Activated naive CD4-positive, alpha-beta T cell treated with anti-CD3 and anti-CD28 coated beads, Interleukin-2, amount 50 U/mL, for 24 hours (primary cell): ENCODE measurements at regions not wholly inside any gene's neighbourhood (a gene's known extent, or its start where the extent isn't known, plus 50 kb on each side); places are given as distances from the start of the nearest gene placed in this dataset.

Source experiments
- H3K27ac Mint-ChIP-seq: one replicate; pipeline ENCODE4 v1.8.0; 2021; ENCODE audit warnings: mild to moderate bottlenecking, mixed read lengths
- H3K27me3 Mint-ChIP-seq: one replicate; pipeline ENCODE4 v1.8.0; 2021; ENCODE audit warnings: mixed read lengths
- H3K36me3 Mint-ChIP-seq: one replicate; pipeline ENCODE4 v1.8.0; 2021; ENCODE audit warnings: mixed read lengths
- H3K4me1 Mint-ChIP-seq: one replicate; pipeline ENCODE4 v1.8.0; 2021; ENCODE audit warnings: mixed read lengths
- H3K4me3 Mint-ChIP-seq: one replicate; pipeline ENCODE4 v1.8.0; 2021; ENCODE audit warnings: mild to moderate bottlenecking, mixed read lengths
- H3K9me3 Mint-ChIP-seq: one replicate; pipeline ENCODE4 v1.8.0; 2021; ENCODE audit warnings: mixed read lengths

- Mint-ChIP-seq H3K36me3 (peaks cover 3% of the 10 kb centered on the region), H3K9me3 (peaks cover 23% of the 10 kb centered on the region), H3K4me3 (no peak overlapping the region), H3K27ac (no peak overlapping the region), H3K4me1 (no peaks in the 10 kb centered on the region), H3K27me3 (no peaks in the 10 kb centered on the region)
Observed at GRCh38 chr19:27754700-27755099, 1458.3 kb downstream of the UQCRFS1 start.

GRCh38 chr19:27753622-27754021, 1459.3 kb downstream of the UQCRFS1 start:
- H3K36me3 Mint-ChIP-seq = peaks cover 3% of the 10 kb centered on the region
- no peaks in the 10 kb centered on the region for H3K4me1 Mint-ChIP-seq
- peaks cover 18% of the 10 kb centered on the region for H3K9me3 Mint-ChIP-seq
- H3K4me3 Mint-ChIP-seq = no peak overlapping the region
- no peak overlapping the region for H3K27ac Mint-ChIP-seq
- H3K27me3 Mint-ChIP-seq = no peaks in the 10 kb centered on the region

GRCh38 chr19:27752530-27753184, 1460.3 kb downstream of the UQCRFS1 start:
- Mint-ChIP-seq H3K27me3 (no peaks in the 10 kb centered on the region), H3K4me1 (no peaks in the 10 kb centered on the region), H3K9me3 (peaks cover 18% of the 10 kb centered on the region), H3K4me3 (no peak overlapping the region), H3K27ac (no peak overlapping the region), H3K36me3 (peaks cover 3% of the 10 kb centered on the region)

- H3K27me3 Mint-ChIP-seq = no peaks in the 10 kb centered on the region
- H3K4me1 Mint-ChIP-seq = peaks cover 6% of the 10 kb centered on the region
- H3K9me3 Mint-ChIP-seq = peaks cover 18% of the 10 kb centered on the region
- no peak overlapping the region for H3K4me3 Mint-ChIP-seq
- no peak overlapping the region for H3K27ac Mint-ChIP-seq
- peaks cover 3% of the 10 kb centered on the region for H3K36me3 Mint-ChIP-seq
Observed at GRCh38 chr19:27751044-27751391, 1461.9 kb downstream of the UQCRFS1 start.

GRCh38 chr19:27750391-27751043, 1462.4 kb downstream of the UQCRFS1 start:
- Mint-ChIP-seq H3K4me1 (peaks cover 6% of the 10 kb centered on the region), H3K27ac (no peak overlapping the region), H3K9me3 (peaks cover 18% of the 10 kb centered on the region)

GRCh38 chr19:27748551-27749152, 1464.3 kb downstream of the UQCRFS1 start:
- H3K4me3 Mint-ChIP-seq = no peak overlapping the region
- H3K9me3 Mint-ChIP-seq = peaks cover 6% of the 10 kb centered on the region
- peaks cover 6% of the 10 kb centered on the region for H3K4me1 Mint-ChIP-seq
- peaks cover 7% of the 10 kb centered on the region for H3K36me3 Mint-ChIP-seq
- no peaks in the 10 kb centered on the region for H3K27me3 Mint-ChIP-seq
- H3K27ac Mint-ChIP-seq = no peak overlapping the region

More at GRCh38 chr19:27750391-27751043, 1462.4 kb downstream of the UQCRFS1 start:
- H3K4me3 Mint-ChIP-seq = no peak overlapping the region
- peaks cover 3% of the 10 kb centered on the region for H3K36me3 Mint-ChIP-seq
- no peaks in the 10 kb centered on the region for H3K27me3 Mint-ChIP-seq

GRCh38 chr19:27746691-27747380, 1466.1 kb downstream of the UQCRFS1 start:
- Mint-ChIP-seq H3K4me1 (peaks cover 6% of the 10 kb centered on the region), H3K4me3 (no peak overlapping the region), H3K27me3 (no peaks in the 10 kb centered on the region), H3K9me3 (peaks cover 14% of the 10 kb centered on the region), H3K36me3 (peaks cover 22% of the 10 kb centered on the region), H3K27ac (no peak overlapping the region)

- peaks cover 26% of the 10 kb centered on the region for H3K36me3 Mint-ChIP-seq
- peaks cover 6% of the 10 kb centered on the region for H3K4me1 Mint-ChIP-seq
- H3K9me3 Mint-ChIP-seq = peaks cover 14% of the 10 kb centered on the region
- H3K27ac Mint-ChIP-seq = no peak overlapping the region
- no peaks in the 10 kb centered on the region for H3K27me3 Mint-ChIP-seq
- H3K4me3 Mint-ChIP-seq = no peak overlapping the region
Observed at GRCh38 chr19:27745978-27746542, 1466.9 kb downstream of the UQCRFS1 start.

- Mint-ChIP-seq H3K4me3 (no peak overlapping the region), H3K4me1 (peaks cover 6% of the 10 kb centered on the region)
Observed at GRCh38 chr19:27744926-27745768, 1467.8 kb downstream of the UQCRFS1 start.

GRCh38 chr19:27742041-27742440, 1470.9 kb downstream of the UQCRFS1 start:
- H3K36me3 Mint-ChIP-seq = peaks cover 53% of the 10 kb centered on the region
- peaks cover 18% of the 10 kb centered on the region for H3K9me3 Mint-ChIP-seq
- no peak overlapping the region for H3K4me3 Mint-ChIP-seq
- peaks cover 1% of the 10 kb centered on the region for H3K4me1 Mint-ChIP-seq
- H3K27me3 Mint-ChIP-seq = no peaks in the 10 kb centered on the region
- H3K27ac Mint-ChIP-seq = no peak overlapping the region

More at GRCh38 chr19:27744926-27745768, 1467.8 kb downstream of the UQCRFS1 start:
- no peaks in the 10 kb centered on the region for H3K27me3 Mint-ChIP-seq
- H3K9me3 Mint-ChIP-seq = peaks cover 14% of the 10 kb centered on the region
- no peak overlapping the region for H3K27ac Mint-ChIP-seq
- H3K36me3 Mint-ChIP-seq = peaks cover 35% of the 10 kb centered on the region

- peaks cover 26% of the 10 kb centered on the region for H3K9me3 Mint-ChIP-seq
- no peak overlapping the region for H3K27ac Mint-ChIP-seq
- peaks cover 60% of the 10 kb centered on the region for H3K36me3 Mint-ChIP-seq
- no peaks in the 10 kb centered on the region for H3K4me1 Mint-ChIP-seq
- no peak overlapping the region for H3K4me3 Mint-ChIP-seq
- no peaks in the 10 kb centered on the region for H3K27me3 Mint-ChIP-seq
Observed at GRCh38 chr19:27741236-27741635, 1471.7 kb downstream of the UQCRFS1 start.

GRCh38 chr19:27740396-27740795, 1472.6 kb downstream of the UQCRFS1 start:
- peaks cover 28% of the 10 kb centered on the region for H3K9me3 Mint-ChIP-seq
- no peaks in the 10 kb centered on the region for H3K27me3 Mint-ChIP-seq
- H3K36me3 Mint-ChIP-seq = peaks cover 67% of the 10 kb centered on the region
- H3K4me3 Mint-ChIP-seq = no peak overlapping the region
- H3K4me1 Mint-ChIP-seq = no peaks in the 10 kb centered on the region
- no peak overlapping the region for H3K27ac Mint-ChIP-seq

GRCh38 chr19:27738569-27739193, 1474.3 kb downstream of the UQCRFS1 start:
- Mint-ChIP-seq H3K36me3 (peaks cover 73% of the 10 kb centered on the region), H3K9me3 (peaks cover 35% of the 10 kb centered on the region), H3K4me1 (no peaks in the 10 kb centered on the region), H3K4me3 (no peak overlapping the region), H3K27ac (no peak overlapping the region), H3K27me3 (no peaks in the 10 kb centered on the region)

GRCh38 chr19:27736225-27736624, 1476.7 kb downstream of the UQCRFS1 start:
- H3K9me3 Mint-ChIP-seq = peaks cover 29% of the 10 kb centered on the region
- no peaks in the 10 kb centered on the region for H3K27me3 Mint-ChIP-seq
- H3K27ac Mint-ChIP-seq = no peak overlapping the region
- no peaks in the 10 kb centered on the region for H3K4me1 Mint-ChIP-seq
- peaks cover 68% of the 10 kb centered on the region for H3K36me3 Mint-ChIP-seq
- no peak overlapping the region for H3K4me3 Mint-ChIP-seq
